Lower leg skin (tissue), 3 donors: ENCODE measurements at regions not wholly inside any gene's neighbourhood (a gene's known extent, or its start where the extent isn't known, plus 50 kb on each side); places are given as distances from the start of the nearest gene placed in this dataset.

ENCODE experiments used
- POLR2A ChIP-seq, 2 donors: fragments of 450-650 bp; IDR thresholded peaks; one replicate each; pipeline ENCODE4 v1.6.1; 2016 to 2017; ENCODE audit warnings: antibody characterized with exemption in 2 of 2, mild to moderate bottlenecking in 1 of 2, moderate library complexity in 1 of 2
- TF ChIP-seq, protein P1 (sequence below), 3 donors: fragments of 450-650 bp; IDR thresholded peaks; one replicate each; pipeline ENCODE4 v1.5.1; 2016; ENCODE audit warnings: antibody characterized with exemption in 3 of 3, mild to moderate bottlenecking in 3 of 3, moderate library complexity in 2 of 3

DNA sequence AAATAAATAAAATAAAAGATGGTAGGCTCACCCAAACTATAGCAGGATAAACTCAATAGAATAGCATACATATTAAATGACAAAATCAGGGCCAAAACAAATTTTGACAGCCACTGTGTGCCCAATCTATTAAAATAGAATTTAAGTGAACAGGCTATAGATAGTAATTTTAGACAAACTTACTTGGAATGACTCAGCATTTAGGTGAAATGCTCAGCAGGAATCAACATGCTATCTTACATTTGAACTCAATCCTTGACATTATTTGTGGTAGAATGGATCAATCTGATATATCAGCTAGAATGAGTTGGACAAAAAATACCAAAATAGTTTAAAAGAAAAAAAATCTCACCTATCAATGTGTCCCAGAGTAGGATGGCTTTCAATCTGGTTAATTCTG lies 578.6 kb downstream of the RFPL4B start:
- no peak for TF ChIP-seq POLR2A (IDR thresholded peaks at IDR 0.05)
- TF ChIP-seq, protein P1, sequence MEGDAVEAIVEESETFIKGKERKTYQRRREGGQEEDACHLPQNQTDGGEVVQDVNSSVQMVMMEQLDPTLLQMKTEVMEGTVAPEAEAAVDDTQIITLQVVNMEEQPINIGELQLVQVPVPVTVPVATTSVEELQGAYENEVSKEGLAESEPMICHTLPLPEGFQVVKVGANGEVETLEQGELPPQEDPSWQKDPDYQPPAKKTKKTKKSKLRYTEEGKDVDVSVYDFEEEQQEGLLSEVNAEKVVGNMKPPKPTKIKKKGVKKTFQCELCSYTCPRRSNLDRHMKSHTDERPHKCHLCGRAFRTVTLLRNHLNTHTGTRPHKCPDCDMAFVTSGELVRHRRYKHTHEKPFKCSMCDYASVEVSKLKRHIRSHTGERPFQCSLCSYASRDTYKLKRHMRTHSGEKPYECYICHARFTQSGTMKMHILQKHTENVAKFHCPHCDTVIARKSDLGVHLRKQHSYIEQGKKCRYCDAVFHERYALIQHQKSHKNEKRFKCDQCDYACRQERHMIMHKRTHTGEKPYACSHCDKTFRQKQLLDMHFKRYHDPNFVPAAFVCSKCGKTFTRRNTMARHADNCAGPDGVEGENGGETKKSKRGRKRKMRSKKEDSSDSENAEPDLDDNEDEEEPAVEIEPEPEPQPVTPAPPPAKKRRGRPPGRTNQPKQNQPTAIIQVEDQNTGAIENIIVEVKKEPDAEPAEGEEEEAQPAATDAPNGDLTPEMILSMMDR (IDR thresholded peaks at IDR 0.05): no peak
